IMR-90 (cell line): ENCODE measurements at regions not wholly inside any gene's neighbourhood (a gene's known extent, or its start where the extent isn't known, plus 50 kb on each side); places are given as distances from the start of the nearest gene placed in this dataset.

Experiments used
- ATAC-seq: fragments of 200-7000 bp; cut with Tn5 transposase; 2 replicates; pipeline ENCODE4 v1.9.1; 2020; ENCODE audit warnings: low read depth, mild to moderate bottlenecking, moderate library complexity
- BruUV-seq: library from RNA; stranded (reverse); fragments of 400-500 nt; replicated peaks from 2 replicates; lab custom pipeline; 2021; lab: Mats Ljungman, UMichigan
- CTCF ChIA-PET: fragments of 300-600 bp; formaldehyde crosslinking; extraction: SDS; loops from one replicate; lab custom pipeline; 2021; ENCODE audit warnings: antibody characterized with exemption; lab: Yijun Ruan, JAX
- POLR2A ChIA-PET: fragments of 300-600 bp; sonication (Branson Sonifier 250); formaldehyde crosslinking; loops from one replicate; lab custom pipeline; 2022; ENCODE audit warnings: antibody characterized with exemption; ENCODE audit not compliant: unreplicated experiment; lab: Charles Lee
- DNase-seq: peaks from one replicate; pipeline ENCODE4 v3.0.0; 2013
- H2AFZ ChIP-seq: replicated peaks from 2 replicates; pipeline ENCODE3; 2013; ENCODE audit warnings: low read length, mild to moderate bottlenecking; ENCODE audit not compliant: poor library complexity
- H2AK5ac ChIP-seq: 2 replicates; pipeline ENCODE4 v1.6.1; 2013; ENCODE audit warnings: low read depth, low read length, inconsistent platforms
- H2AK9ac ChIP-seq: replicated peaks from 2 replicates; pipeline ENCODE3; 2013; ENCODE audit warnings: mild to moderate bottlenecking, low read depth, low read length, moderate library complexity; ENCODE audit not compliant: poor library complexity
- H2BK120ac ChIP-seq: 2 replicates; pipeline ENCODE4 v1.6.1; 2013; ENCODE audit warnings: low read depth, low read length, inconsistent platforms
- H2BK15ac ChIP-seq: 3 replicates; pipeline ENCODE4 v1.6.1; 2013; ENCODE audit warnings: low read depth, low read length, inconsistent platforms
- H2BK20ac ChIP-seq: 2 replicates; pipeline ENCODE4 v1.6.1; 2013; ENCODE audit warnings: low read depth, mild to moderate bottlenecking, inconsistent platforms, low read length, moderate library complexity
- H2BK5ac ChIP-seq: 2 replicates; pipeline ENCODE4 v1.6.1; 2013; ENCODE audit warnings: mild to moderate bottlenecking, low read depth, low read length, inconsistent platforms; ENCODE audit not compliant: poor library complexity, severe bottlenecking
- H3K14ac ChIP-seq: replicated peaks from 2 replicates; pipeline ENCODE4 v1.6.1; 2013; ENCODE audit warnings: low read depth, low read length, inconsistent platforms
- H3K18ac ChIP-seq: 2 replicates; pipeline ENCODE4 v1.6.1; 2013; ENCODE audit warnings: low read depth, low read length, control low read depth
- H3K23ac ChIP-seq: 2 replicates; pipeline ENCODE4 v1.6.1; 2013; ENCODE audit warnings: low read depth, low read length, inconsistent platforms
- H3K27ac ChIP-seq: 2 replicates; pipeline ENCODE4 v1.5.1; 2013; ENCODE audit warnings: mild to moderate bottlenecking, control low read depth, low read length; ENCODE audit not compliant: insufficient read depth
- H3K27me3 ChIP-seq: 2 replicates; pipeline ENCODE4 v1.6.1; 2013; ENCODE audit warnings: low read length; ENCODE audit not compliant: control insufficient read depth, insufficient read depth
- H3K36me3 ChIP-seq: 2 replicates; pipeline ENCODE4 v1.6.1; 2013; ENCODE audit warnings: low read length, mixed read lengths; ENCODE audit not compliant: control insufficient read depth, insufficient read depth
- H3K4ac ChIP-seq: 2 replicates; pipeline ENCODE4 v1.6.1; 2013; ENCODE audit warnings: low read depth, low read length, inconsistent platforms
- H3K4me1 ChIP-seq: 2 replicates; pipeline ENCODE4 v1.6.1; 2013; ENCODE audit warnings: low read length, mixed read lengths; ENCODE audit not compliant: control insufficient read depth, insufficient read depth
- H3K4me2 ChIP-seq: 2 replicates; pipeline ENCODE4 v1.6.1; 2013; ENCODE audit warnings: low read depth, mild to moderate bottlenecking, control low read depth, low read length, moderate library complexity
- H3K4me3 ChIP-seq: 2 replicates; pipeline ENCODE4 v1.5.1; 2013; ENCODE audit warnings: low read depth, mild to moderate bottlenecking, control low read depth, low read length, moderate library complexity; ENCODE audit not compliant: insufficient read depth
- H3K56ac ChIP-seq: 2 replicates; pipeline ENCODE4 v1.6.1; 2013; ENCODE audit warnings: low read length, inconsistent platforms; ENCODE audit not compliant: insufficient read depth; ENCODE audit errors: extremely low read depth
- H3K79me1 ChIP-seq, 2 experiments: 2 replicates each; pipeline ENCODE4 v1.6.1; 2013; ENCODE audit warnings: low read length in 2 of 2, inconsistent platforms in 1 of 2, low read depth in 1 of 2
- H3K9ac ChIP-seq: 2 replicates; pipeline ENCODE4 v1.6.1; 2013; ENCODE audit warnings: low read depth, low read length, control low read depth
- H3K9me1 ChIP-seq: 2 replicates; pipeline ENCODE4 v1.6.1; 2013; ENCODE audit warnings: low read length, inconsistent platforms; ENCODE audit not compliant: insufficient read depth
- H3K9me3 ChIP-seq: 2 replicates; pipeline ENCODE4 v1.6.1; 2013; ENCODE audit warnings: low read length; ENCODE audit not compliant: control insufficient read depth, insufficient read depth
- H4K20me1 ChIP-seq: 2 replicates; pipeline ENCODE4 v1.6.1; 2013; ENCODE audit warnings: low read length, inconsistent platforms; ENCODE audit not compliant: insufficient read depth
- H4K5ac ChIP-seq: 2 replicates; pipeline ENCODE4 v1.6.1; 2013; ENCODE audit warnings: mild to moderate bottlenecking, low read depth, low read length, control low read depth
- H4K8ac ChIP-seq, 2 experiments: 2 replicates each; pipeline ENCODE4 v1.6.1; 2013; ENCODE audit warnings: low read depth in 2 of 2, low read length in 2 of 2, control low read depth in 1 of 2, inconsistent platforms in 1 of 2
- H4K91ac ChIP-seq: 2 replicates; pipeline ENCODE4 v1.6.1; 2013; ENCODE audit warnings: low read depth, low read length, inconsistent platforms; ENCODE audit not compliant: insufficient read depth
- BHLHE40 ChIP-seq: fragments of 150-350 bp; IDR thresholded peaks from 2 replicates; pipeline ENCODE4 v1.6.1; 2016; ENCODE audit warnings: mild to moderate bottlenecking, low read depth, low read length
- CEBPB ChIP-seq: IDR thresholded peaks from 2 replicates; pipeline ENCODE4 v1.6.1; 2012; ENCODE audit warnings: low read depth, low read length, improper control_type of control experiment
- CHD1 ChIP-seq: IDR thresholded peaks from 2 replicates; pipeline ENCODE4 v1.6.1; 2012; ENCODE audit warnings: low read depth, low read length, improper control_type of control experiment
- CTCF ChIP-seq: conservative IDR thresholded peaks from 2 replicates; pipeline ENCODE4 v1.5.1; 2012; ENCODE audit warnings: mild to moderate bottlenecking, low read depth, low read length, improper control_type of control experiment
- ELK1 ChIP-seq: fragments of 150-350 bp; IDR thresholded peaks from 2 replicates; pipeline ENCODE4 v1.6.1; 2016; ENCODE audit warnings: low read depth, mild to moderate bottlenecking, low read length, moderate library complexity, borderline replicate concordance
- FOS ChIP-seq: fragments of 150-350 bp; IDR thresholded peaks from 2 replicates; pipeline ENCODE4 v1.6.1; 2016; ENCODE audit warnings: low read depth, low read length
- MAFK ChIP-seq: IDR thresholded peaks from 2 replicates; pipeline ENCODE4 v1.6.1; 2012; ENCODE audit warnings: low read depth, low read length, improper control_type of control experiment
- MAZ ChIP-seq: IDR thresholded peaks from 2 replicates; pipeline ENCODE4 v1.6.1; 2012; ENCODE audit warnings: low read depth, mild to moderate bottlenecking, low read length, improper control_type of control experiment, moderate library complexity, borderline replicate concordance
- MXI1 ChIP-seq: IDR thresholded peaks from 2 replicates; pipeline ENCODE4 v1.6.1; 2012; ENCODE audit warnings: low read depth, mild to moderate bottlenecking, low read length, moderate library complexity, borderline replicate concordance
- NFE2L2 ChIP-seq: fragments of 150-350 bp; IDR thresholded peaks from 2 replicates; pipeline ENCODE4 v1.6.1; 2016; ENCODE audit warnings: low read depth, mild to moderate bottlenecking, low read length
- POLR2A ChIP-seq: IDR thresholded peaks from 2 replicates; pipeline ENCODE4 v1.6.1; 2012; ENCODE audit warnings: mild to moderate bottlenecking, low read depth, low read length
- RAD21 ChIP-seq: IDR thresholded peaks from 2 replicates; pipeline ENCODE4 v1.6.1; 2012; ENCODE audit warnings: low read length, improper control_type of control experiment
- RCOR1 ChIP-seq: IDR thresholded peaks from 2 replicates; pipeline ENCODE4 v1.6.1; 2012; ENCODE audit warnings: mild to moderate bottlenecking, low read length, improper control_type of control experiment; ENCODE audit not compliant: insufficient replicate concordance
- RFX5 ChIP-seq: IDR thresholded peaks from 2 replicates; pipeline ENCODE4 v1.8.0; 2012; ENCODE audit warnings: low read depth, mild to moderate bottlenecking, low read length, moderate library complexity
- SMC3 ChIP-seq: fragments of 150-350 bp; IDR thresholded peaks from 2 replicates; pipeline ENCODE4 v1.6.1; 2016; ENCODE audit warnings: low read depth, mild to moderate bottlenecking, antibody characterized with exemption, low read length, moderate library complexity
- USF2 ChIP-seq: fragments of 150-350 bp; IDR thresholded peaks from 2 replicates; pipeline ENCODE4 v1.6.1; 2017; ENCODE audit warnings: mild to moderate bottlenecking, antibody characterized with exemption, low read length, low read depth
- WGBS, 2 experiments: methylation state at CpG; one replicate each; pipeline versions ENCODE4 v1.1.5 to v1.1.7; 2013; ENCODE audit warnings: missing lambda C conversion rate in 2 of 2; ENCODE audit not compliant: insufficient read length in 1 of 2; ENCODE audit errors: extremely low coverage in 2 of 2; 5-methylcytosine and 5-hydroxymethylcytosine counted together
- dilution Hi-C: fragments of 300-500 bp; cut with HindIII; formaldehyde crosslinking; loops from one replicate; pipeline ENCODE4 v1.14.3; 2018; ENCODE audit warnings: low sequenced_read_pairs; ENCODE audit not compliant: unreplicated experiment
- in situ Hi-C: fragments of 300-500 bp; cut with MboI; formaldehyde crosslinking; loops from 3 replicates; pipeline ENCODE4 v1.14.3; 2019; ENCODE audit warnings: low sequenced_read_pairs, inconsistent platforms, mixed read lengths
- intact Hi-C: fragments of 100-400 bp; cut with micrococcal nuclease; formaldehyde crosslinking; loops from 2 replicates; pipeline ENCODE4 v1.10.0; 2022

- Histone ChIP-seq H3K4ac (no peak overlapping the region), H3K27me3 (no peaks in the 10 kb centered on the region), H3K36me3 (no peaks in the 10 kb centered on the region), H3K4me2 (no peak overlapping the region), H2AK5ac (no peak overlapping the region), H3K4me3 (no peak overlapping the region), H2AK9ac (no peak overlapping the region), H3K9me1 (no peaks in the 10 kb centered on the region), H4K20me1 (no peaks in the 10 kb centered on the region), H3K79me1 (no peaks in the 10 kb centered on the region), H4K8ac (no peak overlapping the region), H4K91ac (no peak overlapping the region), H2BK20ac (no peak overlapping the region), H2BK120ac (no peak overlapping the region), H3K18ac (no peak overlapping the region), H2BK5ac (no peak overlapping the region), H3K27ac (no peak overlapping the region), H3K9me3 (no peaks in the 10 kb centered on the region), H4K5ac (no peak overlapping the region), H3K23ac (no peak overlapping the region), H3K9ac (no peak overlapping the region), H3K14ac (no peak overlapping the region), H3K4me1 (no peaks in the 10 kb centered on the region), H2BK15ac (no peak overlapping the region), H3K56ac (no peak overlapping the region), H2AFZ (no peak overlapping the region)
- ATAC-seq: no peak
- ChIA-PET CTCF (interaction anchor here (0.5 kb wide), 1 partner anchor 183 kb away, joined by 3 read pairs; no protein-coding TSS in a partner anchor), POLR2A (no interaction called here)
- in situ Hi-C loops: no loop called here
- TF ChIP-seq NFE2L2: no peak
- TF ChIP-seq ELK1: no peak
- TF ChIP-seq CEBPB: no peak
- TF ChIP-seq BHLHE40: no peak
- TF ChIP-seq RAD21: no peak
- TF ChIP-seq CHD1: no peak
- TF ChIP-seq RCOR1: no peak
- no peak for TF ChIP-seq MAZ
- TF ChIP-seq SMC3: no peak
- no peak for TF ChIP-seq RFX5
- TF ChIP-seq MAFK: no peak
- no peak for TF ChIP-seq USF2
- no peak for TF ChIP-seq MXI1
- TF ChIP-seq POLR2A: no peak
- TF ChIP-seq CTCF: no peak
- TF ChIP-seq FOS: no peak
- BruUV-seq: no TSS peak
- dilution Hi-C loops: no loop called here
- WGBS, 2 experiments: no CpG with 5 or more reads among the region's 10 CpGs
- DNase-seq: no peak
- intact Hi-C loops: no loop called here
Observed at GRCh38 chr5:8576178-8576577, 707.2 kb downstream of the MTRR start.
